Cardiac fibroblast (primary cell): ENCODE measurements at regions not wholly inside any gene's neighbourhood (a gene's known extent, or its start where the extent isn't known, plus 50 kb on each side); places are given as distances from the start of the nearest gene placed in this dataset.

Experiments
- DNase-seq, 2 donors: peaks; one replicate each; pipeline versions ENCODE4 v3.0.0 to v3.0.0-alpha.2; 2010; ENCODE audit warnings: low read depth in 2 of 2
- H3K4me3 ChIP-seq, 2 donors: replicated peaks in 1 of 2; 1 replicate in 1 of 2; 2 replicates in 1 of 2; pipeline ENCODE4 v1.5.1; 2011; ENCODE audit warnings: low read depth in 2 of 2, low read length in 2 of 2, mild to moderate bottlenecking in 2 of 2, moderate library complexity in 1 of 2
- TF ChIP-seq, protein P1 (sequence below): IDR thresholded peaks from one replicate; pipeline ENCODE4 v1.5.1; 2011; ENCODE audit warnings: low read depth, mild to moderate bottlenecking, low read length, inconsistent platforms

GRCh38 chr7:116339564-116339963 lies 129.2 kb downstream of the TES start:
- H3K4me3 ChIP-seq, result no peak overlapping the region
- no peak for DNase-seq
- TF ChIP-seq, protein P1, sequence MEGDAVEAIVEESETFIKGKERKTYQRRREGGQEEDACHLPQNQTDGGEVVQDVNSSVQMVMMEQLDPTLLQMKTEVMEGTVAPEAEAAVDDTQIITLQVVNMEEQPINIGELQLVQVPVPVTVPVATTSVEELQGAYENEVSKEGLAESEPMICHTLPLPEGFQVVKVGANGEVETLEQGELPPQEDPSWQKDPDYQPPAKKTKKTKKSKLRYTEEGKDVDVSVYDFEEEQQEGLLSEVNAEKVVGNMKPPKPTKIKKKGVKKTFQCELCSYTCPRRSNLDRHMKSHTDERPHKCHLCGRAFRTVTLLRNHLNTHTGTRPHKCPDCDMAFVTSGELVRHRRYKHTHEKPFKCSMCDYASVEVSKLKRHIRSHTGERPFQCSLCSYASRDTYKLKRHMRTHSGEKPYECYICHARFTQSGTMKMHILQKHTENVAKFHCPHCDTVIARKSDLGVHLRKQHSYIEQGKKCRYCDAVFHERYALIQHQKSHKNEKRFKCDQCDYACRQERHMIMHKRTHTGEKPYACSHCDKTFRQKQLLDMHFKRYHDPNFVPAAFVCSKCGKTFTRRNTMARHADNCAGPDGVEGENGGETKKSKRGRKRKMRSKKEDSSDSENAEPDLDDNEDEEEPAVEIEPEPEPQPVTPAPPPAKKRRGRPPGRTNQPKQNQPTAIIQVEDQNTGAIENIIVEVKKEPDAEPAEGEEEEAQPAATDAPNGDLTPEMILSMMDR, result no peak

DNA sequence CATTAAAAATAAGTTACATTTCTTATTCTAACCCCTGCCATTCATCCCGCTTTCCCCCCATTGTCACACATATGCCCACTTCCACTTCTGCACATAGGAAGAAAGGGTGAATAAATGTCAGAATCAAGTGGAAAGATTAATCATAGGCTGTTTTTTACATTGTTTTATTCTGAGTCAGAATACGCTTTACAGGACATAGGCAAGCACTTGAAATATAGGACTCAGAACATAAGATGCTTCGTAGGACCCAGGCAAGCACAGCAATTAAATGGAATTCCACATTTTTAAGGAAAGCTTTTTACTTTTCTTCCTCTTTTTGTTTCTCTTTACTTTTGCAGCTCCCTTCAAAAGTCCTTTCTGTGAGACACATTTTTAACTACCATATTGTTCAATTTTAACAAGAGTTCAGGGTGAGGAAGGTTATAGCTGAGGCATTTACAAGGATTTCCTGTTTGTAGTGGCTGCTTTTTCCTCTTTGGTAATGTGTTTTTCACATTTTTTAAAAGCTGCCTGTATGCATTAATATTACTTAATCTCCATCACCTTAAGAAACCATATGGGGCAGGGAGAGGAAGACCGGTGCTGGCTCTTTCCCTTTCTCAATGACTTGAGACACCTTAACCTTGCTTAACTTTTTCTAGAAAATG lies 130.0 kb downstream of the TES start:
- TF ChIP-seq, protein P1, result no peak
- H3K4me3 ChIP-seq, result no peak overlapping the region
- peak in 1 of 2 donors; percentile 68 for DNase-seq

GRCh38 chr7:116340943-116341907 lies 130.9 kb downstream of the TES start:
- no peak overlapping the region for H3K4me3 ChIP-seq
- TF ChIP-seq, protein P1, result peak; percentile 30
- peak in 1 of 2 donors; percentile 38 for DNase-seq

GRCh38 chr7:116342125-116342524 lies 131.8 kb downstream of the TES start:
- no peak for DNase-seq
- TF ChIP-seq, protein P1, result no peak
- H3K4me3 ChIP-seq, result no peak overlapping the region

- DNase-seq, result no peak
- TF ChIP-seq, protein P1, result no peak
- H3K4me3 ChIP-seq, result no peak overlapping the region
Measured at GRCh38 chr7:116347151-116347832, 137.0 kb downstream of the TES start.

DNA sequence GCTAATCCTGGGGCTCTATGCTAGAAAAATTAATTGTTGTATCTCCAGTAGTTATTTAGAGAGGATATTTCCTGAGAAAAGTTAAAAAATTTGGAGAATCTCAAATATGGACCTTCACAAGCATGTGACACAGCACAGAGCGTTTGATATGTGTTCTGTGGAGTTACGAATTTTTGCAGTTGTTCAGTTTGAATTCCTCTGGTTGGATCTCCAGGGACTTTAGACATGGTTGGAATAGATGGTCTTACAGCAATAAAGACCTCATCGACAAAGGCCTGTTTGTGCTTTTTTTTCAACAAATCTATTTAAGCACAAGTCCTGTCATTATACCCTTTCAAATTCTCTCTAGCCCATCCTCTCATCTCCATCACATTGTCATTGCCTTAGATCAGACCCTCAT lies 138.0 kb downstream of the TES start:
- no peak for DNase-seq
- TF ChIP-seq, protein P1, result no peak
- no peak overlapping the region for H3K4me3 ChIP-seq
